ENCODE measurements at regions not wholly inside any gene's neighbourhood (a gene's known extent, or its start where the extent isn't known, plus 50 kb on each side); places are given as distances from the start of the nearest gene placed in this dataset.

DNA sequence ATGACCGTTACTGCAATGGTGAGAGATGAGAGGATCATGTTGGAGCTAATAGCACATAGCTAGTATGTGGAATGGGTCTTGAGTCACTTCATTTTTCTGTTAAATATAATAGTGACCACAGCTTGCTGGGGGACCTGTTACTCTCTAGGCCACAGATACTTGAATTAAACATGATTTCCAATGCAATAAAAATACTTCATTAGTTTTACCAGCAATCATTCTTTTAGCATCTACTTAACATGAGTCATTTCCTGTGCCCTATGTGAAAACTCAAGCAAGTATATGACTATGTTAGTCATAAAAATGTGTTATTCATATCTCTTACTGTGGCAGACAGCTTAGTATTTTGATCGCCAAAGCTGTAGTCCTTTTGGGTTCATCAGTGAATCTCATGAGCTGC, 798.8 kb downstream of the SLC16A7 start:
- Histone ChIP-seq H3K23ac (ENCODE audit: low read length in 2 of 2) (no peak overlapping the region), H3K4me1 (ENCODE audit: control insufficient read depth, insufficient read depth, low read depth, low read length) (no peaks in the 10 kb centered on the region), H3K4me3 (ENCODE audit: insufficient read depth in 1 of 2, low read depth in 1 of 2, low read length in 2 of 2) (no peak overlapping the region), H3K27me3 (ENCODE audit: control insufficient read depth in 1 of 2, insufficient read depth in 1 of 2, low read length in 2 of 2) (no peaks in the 10 kb centered on the region), H3K14ac (ENCODE audit: low read length in 2 of 2) (no peak overlapping the region), H3K79me1 (replicated peaks; ENCODE audit: low read length, poor library complexity, severe bottlenecking) (no peaks in the 10 kb centered on the region), H3K36me3 (ENCODE audit: control insufficient read depth in 1 of 2, insufficient read depth in 2 of 2, low read depth in 1 of 2, low read length in 2 of 2) (no peaks in the 10 kb centered on the region), H2BK15ac (ENCODE audit: low read depth, poor library complexity, severe bottlenecking) (no peak overlapping the region), H2BK12ac (ENCODE audit: low read length in 2 of 2) (no peak overlapping the region), H3K9ac (ENCODE audit: low read length) (no peak overlapping the region), H3K9me3 (ENCODE audit: control insufficient read depth, low read length) (no peaks in the 10 kb centered on the region), H3K18ac (ENCODE audit: low read depth in 1 of 2, low read length in 2 of 2) (no peak overlapping the region), H4K91ac (ENCODE audit: low read length) (no peak overlapping the region), H2AFZ (ENCODE audit: low read depth, low read length) (no peak overlapping the region), H4K8ac (ENCODE audit: low read length) (no peak overlapping the region), H2BK120ac (ENCODE audit: low read depth, low read length) (no peak overlapping the region), H3K4me2 (ENCODE audit: low read length, poor library complexity, severe bottlenecking) (no peak overlapping the region), H3K27ac (ENCODE audit: low read length, poor library complexity, severe bottlenecking) (peak overlapping the region; percentile 40), H2BK5ac (ENCODE audit: low read depth, low read length, poor library complexity, severe bottlenecking) (no peak overlapping the region), H3K4ac (ENCODE audit: low read depth in 1 of 2, low read length in 2 of 2) (no peak overlapping the region), H2AK5ac (ENCODE audit: low read length, severe bottlenecking) (no peak overlapping the region)
- DNase-seq = peak; percentile 43
- 80% methylated on average over 1 of the region's 2 CpGs for WGBS

DNA sequence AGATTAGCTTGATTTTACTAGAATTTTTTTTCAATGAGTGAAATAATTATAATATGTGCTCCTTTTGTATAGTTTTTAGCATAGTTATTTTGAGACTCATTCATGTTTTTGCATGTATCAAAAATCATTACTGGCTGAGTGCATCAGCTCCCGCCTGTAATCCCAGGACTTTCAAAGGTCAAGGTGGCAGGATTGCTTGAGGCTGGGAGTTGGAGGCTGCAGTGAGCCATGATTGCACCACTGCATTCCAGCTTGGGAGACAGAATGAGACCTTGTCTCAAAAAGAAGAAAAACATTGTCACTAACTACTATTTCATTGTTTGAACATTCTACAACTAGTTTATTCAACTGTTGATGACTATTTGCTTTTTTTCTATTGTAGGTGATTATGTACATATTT, 802.7 kb downstream of the SLC16A7 start:
- Histone ChIP-seq H4K8ac (ENCODE audit: low read length) (no peak overlapping the region), H3K9ac (ENCODE audit: low read length) (no peak overlapping the region), H3K4me3 (ENCODE audit: insufficient read depth in 1 of 2, low read depth in 1 of 2, low read length in 2 of 2) (no peak overlapping the region), H3K27ac (ENCODE audit: low read length, poor library complexity, severe bottlenecking) (no peak overlapping the region), H3K79me1 (replicated peaks; ENCODE audit: low read length, poor library complexity, severe bottlenecking) (no peaks in the 10 kb centered on the region), H3K36me3 (ENCODE audit: control insufficient read depth in 1 of 2, insufficient read depth in 2 of 2, low read depth in 1 of 2, low read length in 2 of 2) (no peaks in the 10 kb centered on the region), H3K4me1 (ENCODE audit: control insufficient read depth, insufficient read depth, low read depth, low read length) (no peaks in the 10 kb centered on the region), H3K4me2 (ENCODE audit: low read length, poor library complexity, severe bottlenecking) (no peak overlapping the region), H2BK120ac (ENCODE audit: low read depth, low read length) (no peak overlapping the region), H3K9me3 (ENCODE audit: control insufficient read depth, low read length) (no peaks in the 10 kb centered on the region), H2AFZ (ENCODE audit: low read depth, low read length) (no peak overlapping the region), H4K91ac (ENCODE audit: low read length) (no peak overlapping the region), H3K4ac (ENCODE audit: low read depth in 1 of 2, low read length in 2 of 2) (no peak overlapping the region), H2BK15ac (ENCODE audit: low read depth, poor library complexity, severe bottlenecking) (no peak overlapping the region), H2BK5ac (ENCODE audit: low read depth, low read length, poor library complexity, severe bottlenecking) (no peak overlapping the region), H2BK12ac (ENCODE audit: low read length in 2 of 2) (no peak overlapping the region), H2AK5ac (ENCODE audit: low read length, severe bottlenecking) (no peak overlapping the region), H3K14ac (ENCODE audit: low read length in 2 of 2) (no peak overlapping the region), H3K18ac (ENCODE audit: low read depth in 1 of 2, low read length in 2 of 2) (no peak overlapping the region), H3K27me3 (ENCODE audit: control insufficient read depth in 1 of 2, insufficient read depth in 1 of 2, low read length in 2 of 2) (no peaks in the 10 kb centered on the region), H3K23ac (ENCODE audit: low read length in 2 of 2) (no peak overlapping the region)
- DNase-seq = peak; percentile 3
- 100% methylated on average over 1 of the region's 1 CpG for WGBS

DNA sequence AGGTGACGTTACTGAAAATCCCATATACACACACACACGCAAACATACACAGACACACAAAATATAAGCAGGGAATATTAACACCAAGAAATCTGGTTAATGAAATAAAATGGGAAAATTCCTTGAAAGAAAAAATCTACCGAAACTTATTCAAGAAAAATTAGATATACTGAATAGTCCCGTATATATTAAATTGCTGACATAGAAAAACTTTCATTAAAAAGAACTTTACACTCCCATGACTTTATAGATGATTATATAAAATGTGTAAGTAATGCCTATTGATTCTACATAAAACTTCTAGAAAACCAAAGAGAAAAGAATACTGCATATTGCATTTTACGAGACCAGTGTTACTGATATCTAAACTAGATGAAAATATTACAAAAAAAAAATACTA, 803.2 kb downstream of the SLC16A7 start:
- no peak overlapping the region for H3K14ac ChIP-seq (ENCODE audit: low read length in 2 of 2)
- 100% methylated on average over 1 of the region's 5 CpGs for WGBS

DNA sequence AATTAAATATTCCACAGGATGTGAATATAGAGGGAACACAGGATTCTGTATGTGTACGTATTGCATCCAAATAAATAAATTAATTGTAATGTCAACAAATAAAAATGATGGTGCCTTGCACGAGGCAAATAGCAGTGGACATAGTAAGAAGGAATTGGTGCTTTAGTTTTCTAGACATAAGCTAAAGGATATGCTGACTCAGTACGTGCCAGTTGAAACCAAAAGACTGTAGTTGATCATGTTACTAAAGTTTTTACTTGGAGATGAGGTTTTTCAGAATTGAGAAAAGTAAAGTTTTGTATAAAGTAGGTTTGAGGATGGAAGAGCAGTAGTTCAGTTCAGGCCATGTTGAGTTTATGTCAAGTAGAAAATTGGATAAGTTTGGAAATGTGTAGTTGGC, 807.2 kb downstream of the SLC16A7 start:
- Histone ChIP-seq H3K4ac (ENCODE audit: low read depth in 1 of 2, low read length in 2 of 2) (no peak overlapping the region), H3K27ac (ENCODE audit: low read length, poor library complexity, severe bottlenecking) (no peak overlapping the region), H3K36me3 (ENCODE audit: control insufficient read depth in 1 of 2, insufficient read depth in 2 of 2, low read depth in 1 of 2, low read length in 2 of 2) (no peaks in the 10 kb centered on the region), H4K8ac (ENCODE audit: low read length) (no peak overlapping the region), H3K4me1 (ENCODE audit: control insufficient read depth, insufficient read depth, low read depth, low read length) (no peaks in the 10 kb centered on the region), H2BK15ac (ENCODE audit: low read depth, poor library complexity, severe bottlenecking) (no peak overlapping the region), H3K9me3 (ENCODE audit: control insufficient read depth, low read length) (no peaks in the 10 kb centered on the region), H2BK120ac (ENCODE audit: low read depth, low read length) (no peak overlapping the region), H3K18ac (ENCODE audit: low read depth in 1 of 2, low read length in 2 of 2) (no peak overlapping the region), H2BK5ac (ENCODE audit: low read depth, low read length, poor library complexity, severe bottlenecking) (no peak overlapping the region), H2AK5ac (ENCODE audit: low read length, severe bottlenecking) (no peak overlapping the region), H3K14ac (ENCODE audit: low read length in 2 of 2) (no peak overlapping the region), H3K4me2 (ENCODE audit: low read length, poor library complexity, severe bottlenecking) (no peak overlapping the region), H2AFZ (ENCODE audit: low read depth, low read length) (no peak overlapping the region), H4K91ac (ENCODE audit: low read length) (no peak overlapping the region), H2BK12ac (ENCODE audit: low read length in 2 of 2) (no peak overlapping the region), H3K9ac (ENCODE audit: low read length) (no peak overlapping the region), H3K4me3 (ENCODE audit: insufficient read depth in 1 of 2, low read depth in 1 of 2, low read length in 2 of 2) (no peak overlapping the region), H3K23ac (ENCODE audit: low read length in 2 of 2) (no peak overlapping the region), H3K27me3 (ENCODE audit: control insufficient read depth in 1 of 2, insufficient read depth in 1 of 2, low read length in 2 of 2) (no peaks in the 10 kb centered on the region), H3K79me1 (replicated peaks; ENCODE audit: low read length, poor library complexity, severe bottlenecking) (no peaks in the 10 kb centered on the region)
- no peak for DNase-seq
- WGBS = 82% methylated on average over 3 of the region's 3 CpGs

More for the DNA sequence above, 803.2 kb downstream of the SLC16A7 start:
- Histone ChIP-seq H4K91ac (ENCODE audit: low read length) (no peak overlapping the region), H3K36me3 (ENCODE audit: control insufficient read depth in 1 of 2, insufficient read depth in 2 of 2, low read depth in 1 of 2, low read length in 2 of 2) (no peaks in the 10 kb centered on the region), H3K9ac (ENCODE audit: low read length) (no peak overlapping the region), H2BK12ac (ENCODE audit: low read length in 2 of 2) (no peak overlapping the region), H3K4me3 (ENCODE audit: insufficient read depth in 1 of 2, low read depth in 1 of 2, low read length in 2 of 2) (no peak overlapping the region), H3K4ac (ENCODE audit: low read depth in 1 of 2, low read length in 2 of 2) (no peak overlapping the region), H2AFZ (ENCODE audit: low read depth, low read length) (no peak overlapping the region), H4K8ac (ENCODE audit: low read length) (no peak overlapping the region), H3K27ac (ENCODE audit: low read length, poor library complexity, severe bottlenecking) (no peak overlapping the region), H3K79me1 (replicated peaks; ENCODE audit: low read length, poor library complexity, severe bottlenecking) (no peaks in the 10 kb centered on the region), H3K9me3 (ENCODE audit: control insufficient read depth, low read length) (no peaks in the 10 kb centered on the region), H2BK5ac (ENCODE audit: low read depth, low read length, poor library complexity, severe bottlenecking) (no peak overlapping the region), H3K18ac (ENCODE audit: low read depth in 1 of 2, low read length in 2 of 2) (no peak overlapping the region), H3K4me2 (ENCODE audit: low read length, poor library complexity, severe bottlenecking) (no peak overlapping the region), H3K23ac (ENCODE audit: low read length in 2 of 2) (no peak overlapping the region), H2BK15ac (ENCODE audit: low read depth, poor library complexity, severe bottlenecking) (no peak overlapping the region), H2AK5ac (ENCODE audit: low read length, severe bottlenecking) (no peak overlapping the region), H3K27me3 (ENCODE audit: control insufficient read depth in 1 of 2, insufficient read depth in 1 of 2, low read length in 2 of 2) (no peaks in the 10 kb centered on the region), H2BK120ac (ENCODE audit: low read depth, low read length) (no peak overlapping the region), H3K4me1 (ENCODE audit: control insufficient read depth, insufficient read depth, low read depth, low read length) (no peaks in the 10 kb centered on the region)
- DNase-seq = no peak

Measured in mesenchymal stem cell (in vitro differentiated cells and primary cell).